MM.1S (cell line): ENCODE measurements at regions not wholly inside any gene's neighbourhood (a gene's known extent, or its start where the extent isn't known, plus 50 kb on each side); places are given as distances from the start of the nearest gene placed in this dataset.

Experiments used
- EZH2 ChIP-seq: fragments of 300-600 bp; sonication (generic); optimal IDR thresholded peaks from 2 replicates; pipeline ENCODE3; 2017; ENCODE audit warnings: low read depth, mild to moderate bottlenecking, antibody characterized with exemption, low read length, mixed read lengths
- TF ChIP-seq, protein P1 (sequence below): fragments of 300-600 bp; sonication (generic); IDR thresholded peaks from 2 replicates; pipeline ENCODE4 v1.5.1; 2016; ENCODE audit warnings: antibody characterized with exemption, low read length, mixed read lengths

DNA sequence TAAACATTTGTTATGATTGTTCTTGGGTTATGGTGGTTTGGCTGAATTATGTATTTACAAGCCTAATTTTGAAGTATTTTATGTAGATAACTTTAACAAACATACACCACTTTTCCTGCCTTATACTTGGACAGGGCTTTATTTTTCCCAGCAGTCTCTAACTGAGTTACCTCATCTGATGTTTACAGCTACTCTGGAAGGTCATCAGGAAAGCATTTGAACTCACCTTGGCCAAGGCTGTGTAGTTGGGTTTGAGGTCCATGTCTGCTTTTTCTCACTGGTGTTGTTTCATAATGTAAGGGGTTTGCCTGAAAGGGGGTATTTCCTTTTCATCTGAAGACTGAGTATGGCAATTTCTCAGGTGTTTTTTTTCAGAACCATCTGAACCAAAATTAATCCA lies 193.5 kb downstream of the RWDD3 start:
- TF ChIP-seq, protein P1, sequence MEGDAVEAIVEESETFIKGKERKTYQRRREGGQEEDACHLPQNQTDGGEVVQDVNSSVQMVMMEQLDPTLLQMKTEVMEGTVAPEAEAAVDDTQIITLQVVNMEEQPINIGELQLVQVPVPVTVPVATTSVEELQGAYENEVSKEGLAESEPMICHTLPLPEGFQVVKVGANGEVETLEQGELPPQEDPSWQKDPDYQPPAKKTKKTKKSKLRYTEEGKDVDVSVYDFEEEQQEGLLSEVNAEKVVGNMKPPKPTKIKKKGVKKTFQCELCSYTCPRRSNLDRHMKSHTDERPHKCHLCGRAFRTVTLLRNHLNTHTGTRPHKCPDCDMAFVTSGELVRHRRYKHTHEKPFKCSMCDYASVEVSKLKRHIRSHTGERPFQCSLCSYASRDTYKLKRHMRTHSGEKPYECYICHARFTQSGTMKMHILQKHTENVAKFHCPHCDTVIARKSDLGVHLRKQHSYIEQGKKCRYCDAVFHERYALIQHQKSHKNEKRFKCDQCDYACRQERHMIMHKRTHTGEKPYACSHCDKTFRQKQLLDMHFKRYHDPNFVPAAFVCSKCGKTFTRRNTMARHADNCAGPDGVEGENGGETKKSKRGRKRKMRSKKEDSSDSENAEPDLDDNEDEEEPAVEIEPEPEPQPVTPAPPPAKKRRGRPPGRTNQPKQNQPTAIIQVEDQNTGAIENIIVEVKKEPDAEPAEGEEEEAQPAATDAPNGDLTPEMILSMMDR: no peak
- no peak for TF ChIP-seq EZH2
